Fibroblast of lung (primary cell): ENCODE measurements at regions not wholly inside any gene's neighbourhood (a gene's known extent, or its start where the extent isn't known, plus 50 kb on each side); places are given as distances from the start of the nearest gene placed in this dataset.

Experiments
- DNase-seq, 2 donors: peaks; one replicate each; pipeline versions ENCODE4 v3.0.0 to v3.0.0-alpha.2; 2010; ENCODE audit warnings: low read depth in 2 of 2
- H2AFZ ChIP-seq: 2 replicates; pipeline ENCODE4 v1.5.1; 2012; ENCODE audit warnings: low read length, control low read depth, inconsistent platforms
- H3K27ac ChIP-seq: 2 replicates; pipeline ENCODE4 v1.5.1; 2011; ENCODE audit warnings: low read length, control low read depth; ENCODE audit not compliant: insufficient read depth
- H3K27me3 ChIP-seq: 2 replicates; pipeline ENCODE4 v1.5.1; 2011; ENCODE audit warnings: mild to moderate bottlenecking, low read length; ENCODE audit not compliant: control insufficient read depth, insufficient read depth
- H3K36me3 ChIP-seq: 2 replicates; pipeline ENCODE4 v1.5.1; 2011; ENCODE audit warnings: low read length; ENCODE audit not compliant: control insufficient read depth, insufficient read depth
- H3K4me1 ChIP-seq: 2 replicates; pipeline ENCODE4 v1.5.1; 2011; ENCODE audit warnings: low read length; ENCODE audit not compliant: control insufficient read depth, insufficient read depth; ENCODE audit errors: extremely low read depth
- H3K4me2 ChIP-seq: 2 replicates; pipeline ENCODE4 v1.5.1; 2011; ENCODE audit warnings: low read length, control low read depth; ENCODE audit not compliant: insufficient read depth; ENCODE audit errors: extremely low read depth
- H3K4me3 ChIP-seq, 4 experiments: fragments of 200-600 bp in 1 of 4; sonication (generic) in 1 of 4; replicated peaks in 1 of 4; 2 replicates each; pipeline ENCODE4 v1.5.1; 2011 to 2016; ENCODE audit warnings: low read length in 4 of 4, low read depth in 3 of 4, mild to moderate bottlenecking in 3 of 4, control low read depth in 2 of 4, inconsistent platforms in 1 of 4, mixed read lengths in 1 of 4; ENCODE audit not compliant: insufficient read depth in 1 of 4; ENCODE audit errors: control extremely low read depth in 1 of 4
- H3K79me2 ChIP-seq: 2 replicates; pipeline ENCODE4 v1.5.1; 2012; ENCODE audit warnings: mild to moderate bottlenecking, low read length, inconsistent platforms; ENCODE audit not compliant: control insufficient read depth, insufficient read depth
- H3K9ac ChIP-seq: 2 replicates; pipeline ENCODE4 v1.5.1; 2011; ENCODE audit warnings: mild to moderate bottlenecking, low read length, control low read depth; ENCODE audit not compliant: insufficient read depth
- H3K9me3 ChIP-seq: 2 replicates; pipeline ENCODE4 v1.5.1; 2012; ENCODE audit warnings: low read depth, low read length; ENCODE audit not compliant: control insufficient read depth, insufficient read depth
- H4K20me1 ChIP-seq: 2 replicates; pipeline ENCODE4 v1.5.1; 2011; ENCODE audit warnings: low read length; ENCODE audit not compliant: control insufficient read depth, insufficient read depth; ENCODE audit errors: extremely low read depth
- CTCF ChIP-seq, 2 donors: IDR thresholded peaks in 1 of 2; conservative IDR thresholded peaks in 1 of 2; 1 replicate in 1 of 2; 2 replicates in 1 of 2; pipeline ENCODE4 v1.5.1; 2011 to 2012; ENCODE audit warnings: low read length in 2 of 2, control low read depth in 1 of 2, inconsistent platforms in 1 of 2, low read depth in 1 of 2, mild to moderate bottlenecking in 1 of 2
- EZH2 ChIP-seq: IDR thresholded peaks from 2 replicates; pipeline ENCODE4 v1.5.1; 2012; ENCODE audit warnings: low read length, control low read depth, mild to moderate bottlenecking; ENCODE audit errors: missing control alignments

- H3K4me1 ChIP-seq: no peaks in the 10 kb centered on the region
- no peak for TF ChIP-seq CTCF (conservative IDR thresholded peaks at IDR 0.05 in 1 of 2, IDR thresholded peaks at IDR 0.05 in 1 of 2; ENCODE audit: low read depth in 1 of 2, low read length in 2 of 2)
- no peak for TF ChIP-seq EZH2
- no peaks in the 10 kb centered on the region for H4K20me1 ChIP-seq
- H3K36me3 ChIP-seq: no peaks in the 10 kb centered on the region
- H3K4me3 ChIP-seq: no peak overlapping the region
- no peaks in the 10 kb centered on the region for H3K27me3 ChIP-seq
- H3K27ac ChIP-seq: no peak overlapping the region
- no peak overlapping the region for H3K4me2 ChIP-seq
- H3K9ac ChIP-seq: no peak overlapping the region
- H3K9me3 ChIP-seq: no peaks in the 10 kb centered on the region
- H3K79me2 ChIP-seq: no peaks in the 10 kb centered on the region
- no peak for DNase-seq
- no peak overlapping the region for H2AFZ ChIP-seq
Observed at GRCh38 chr5:85488295-85488694, 1103.6 kb upstream of the EDIL3 start.

- Histone ChIP-seq H3K9ac (no peak overlapping the region), H3K4me1 (no peaks in the 10 kb centered on the region)
Observed at GRCh38 chr5:85500869-85501268, 1116.2 kb upstream of the EDIL3 start.

GRCh38 chr5:85512896-85513295 is 1104.8 kb upstream of the COX7C start:
- Histone ChIP-seq H3K9ac (no peak overlapping the region), H3K36me3 (no peaks in the 10 kb centered on the region), H3K4me2 (no peak overlapping the region), H3K79me2 (no peaks in the 10 kb centered on the region), H2AFZ (no peak overlapping the region), H3K4me3 (no peak overlapping the region), H3K4me1 (no peaks in the 10 kb centered on the region), H3K9me3 (no peaks in the 10 kb centered on the region), H3K27ac (no peak overlapping the region), H4K20me1 (no peaks in the 10 kb centered on the region), H3K27me3 (no peaks in the 10 kb centered on the region)
- no peak for DNase-seq
- TF ChIP-seq EZH2 (no peak), CTCF (conservative IDR thresholded peaks at IDR 0.05 in 1 of 2, IDR thresholded peaks at IDR 0.05 in 1 of 2; ENCODE audit: low read depth in 1 of 2, low read length in 2 of 2) (no peak)

More at GRCh38 chr5:85500869-85501268, 1116.2 kb upstream of the EDIL3 start:
- H3K79me2 ChIP-seq: no peaks in the 10 kb centered on the region
- no peaks in the 10 kb centered on the region for H3K9me3 ChIP-seq
- H3K4me2 ChIP-seq: no peak overlapping the region
- no peaks in the 10 kb centered on the region for H4K20me1 ChIP-seq
- no peaks in the 10 kb centered on the region for H3K27me3 ChIP-seq
- H3K27ac ChIP-seq: no peak overlapping the region
- TF ChIP-seq CTCF (conservative IDR thresholded peaks at IDR 0.05 in 1 of 2, IDR thresholded peaks at IDR 0.05 in 1 of 2; ENCODE audit: low read depth in 1 of 2, low read length in 2 of 2) (no peak), EZH2 (no peak)
- no peak overlapping the region for H2AFZ ChIP-seq
- no peak for DNase-seq
- no peaks in the 10 kb centered on the region for H3K36me3 ChIP-seq
- no peak overlapping the region for H3K4me3 ChIP-seq
